GM12878 (cell line): ENCODE measurements at regions not wholly inside any gene's neighbourhood (a gene's known extent, or its start where the extent isn't known, plus 50 kb on each side); places are given as distances from the start of the nearest gene placed in this dataset.

Source experiments
- ATF2 ChIP-seq: IDR thresholded peaks from 2 replicates; pipeline ENCODE4 v1.6.1; 2012; ENCODE audit warnings: low read length, inconsistent platforms
- BCL3 ChIP-seq: IDR thresholded peaks from 2 replicates; pipeline ENCODE4 v1.6.1; 2011; ENCODE audit warnings: borderline replicate concordance, low read depth, mild to moderate bottlenecking, moderate library complexity, low read length; ENCODE audit not compliant: insufficient read depth, poor library complexity, severe bottlenecking
- BCLAF1 ChIP-seq: fragments of 450-650 bp; IDR thresholded peaks from 2 replicates; pipeline ENCODE4 v1.6.1; 2017; ENCODE audit warnings: antibody characterized with exemption, mild to moderate bottlenecking, moderate library complexity
- E4F1 ChIP-seq: fragments of 450-650 bp; IDR thresholded peaks from 2 replicates; pipeline ENCODE4 v1.6.1; 2018; ENCODE audit warnings: borderline replicate concordance, mild to moderate bottlenecking; ENCODE audit not compliant: partially characterized antibody
- EP300 ChIP-seq, 2 experiments: fragments of 150-350 bp in 1 of 2; IDR thresholded peaks; 2 replicates each; pipeline ENCODE4 v1.6.1; 2011 to 2012; ENCODE audit warnings: low read depth in 2 of 2, low read length in 2 of 2, borderline replicate concordance in 1 of 2, improper control_type of control experiment in 1 of 2, inconsistent platforms in 1 of 2; ENCODE audit not compliant: control insufficient read depth in 1 of 2
- HDAC2 ChIP-seq: fragments of 200-600 bp; sonication (generic); IDR thresholded peaks from 2 replicates; pipeline ENCODE4 v1.6.1; 2017
- MYC ChIP-seq: IDR thresholded peaks from 2 replicates; pipeline ENCODE4 v1.6.1; 2011; ENCODE audit warnings: mild to moderate bottlenecking, low read length, moderate library complexity, inconsistent platforms; ENCODE audit not compliant: insufficient read depth, insufficient replicate concordance, insufficient read length, severe bottlenecking
- NBN ChIP-seq: fragments of 450-650 bp; IDR thresholded peaks from 2 replicates; pipeline ENCODE4 v1.6.1; 2016
- PBX3 ChIP-seq: IDR thresholded peaks from 2 replicates; pipeline ENCODE4 v1.6.1; 2011; ENCODE audit warnings: mild to moderate bottlenecking, low read depth, low read length, moderate library complexity; ENCODE audit not compliant: insufficient replicate concordance
- POU2F2 ChIP-seq: IDR thresholded peaks from 3 replicates; pipeline ENCODE4 v1.6.1; 2011; ENCODE audit warnings: low read depth, mild to moderate bottlenecking, low read length, borderline replicate concordance
- RELA ChIP-seq: fragments of 450-650 bp; IDR thresholded peaks from 2 replicates; pipeline ENCODE4 v1.8.0; 2014; ENCODE audit warnings: borderline replicate concordance; ENCODE audit not compliant: partially characterized antibody
- RUNX3 ChIP-seq: IDR thresholded peaks from 2 replicates; pipeline ENCODE4 v1.6.1; 2012; ENCODE audit warnings: low read length, inconsistent platforms
- SMARCA5 ChIP-seq: fragments of 450-650 bp; IDR thresholded peaks from 2 replicates; pipeline ENCODE4 v1.6.1; 2017; ENCODE audit warnings: mild to moderate bottlenecking
- TCF12 ChIP-seq: IDR thresholded peaks from 2 replicates; pipeline ENCODE4 v1.6.1; 2011; ENCODE audit warnings: low read depth, mild to moderate bottlenecking, low read length
- USF2 ChIP-seq: IDR thresholded peaks from 2 replicates; pipeline ENCODE4 v1.6.1; 2011; ENCODE audit warnings: low read depth, low read length, improper control_type of control experiment, borderline replicate concordance
- ZNF24 ChIP-seq: fragments of 450-650 bp; IDR thresholded peaks from 2 replicates; pipeline ENCODE4 v1.6.1; 2017; ENCODE audit warnings: antibody characterized with exemption, mild to moderate bottlenecking
- ZNF274 ChIP-seq: IDR thresholded peaks from one replicate; pipeline ENCODE4 v1.8.0; 2011; ENCODE audit not compliant: insufficient read length, insufficient read depth
- ZSCAN29 ChIP-seq: fragments of 450-650 bp; IDR thresholded peaks from 2 replicates; pipeline ENCODE4 v1.6.1; 2017; ENCODE audit warnings: mild to moderate bottlenecking, moderate library complexity
- ZZZ3 ChIP-seq: IDR thresholded peaks from 2 replicates; pipeline ENCODE4 v1.6.1; 2011; ENCODE audit warnings: low read depth; ENCODE audit not compliant: control insufficient read depth, insufficient read length

GRCh38 chr1:25128121-25128621 is 104.1 kb downstream of the SYF2 start (continued):
- TF ChIP-seq BCLAF1 (no peak), HDAC2 (no peak), RELA (no peak), PBX3 (no peak), ZZZ3 (no peak), EP300 (IDR thresholded peaks at IDR 0.05; ENCODE audit: borderline replicate concordance in 1 of 2, control insufficient read depth in 1 of 2, low read depth in 2 of 2, low read length in 2 of 2) (no peak), E4F1 (no peak), RUNX3 (peak; percentile 62; the same call in 1 of the 2 replicates), USF2 (no peak), ZNF274 (no peak), POU2F2 (no peak), MYC (no peak), TCF12 (no peak), ZSCAN29 (no peak), SMARCA5 (no peak), ZNF24 (no peak), NBN (no peak), BCL3 (no peak), ATF2 (peak; percentile 39; the same call in 1 of the 2 replicates)
